GM21717 (cell line): ENCODE measurements at regions not wholly inside any gene's neighbourhood (a gene's known extent, or its start where the extent isn't known, plus 50 kb on each side); places are given as distances from the start of the nearest gene placed in this dataset.
A peak's percentile ranks its signal among the peaks of the same experiment; 100 is the strongest.

Experiments used
- ATAC-seq: cut with Tn5 transposase; IDR thresholded peaks from one replicate; pipeline ENCODE4 v1.9.1; 2021; ENCODE audit warnings: mild to moderate bottlenecking, moderate library complexity; ENCODE audit not compliant: unreplicated experiment

- no peak for ATAC-seq
Measured at GRCh38 chr4:130131536-130131935, 1035.6 kb downstream of the C4orf33 start.

- no peak for ATAC-seq
Measured at GRCh38 chr4:130141651-130142050, 1045.7 kb downstream of the C4orf33 start.

- ATAC-seq = no peak
Measured at GRCh38 chr4:130143656-130144055, 1047.7 kb downstream of the C4orf33 start.

- ATAC-seq = no peak
Measured at GRCh38 chr4:130146773-130147172, 1050.8 kb downstream of the C4orf33 start.

GRCh38 chr4:130147641-130148040 lies 1051.7 kb downstream of the C4orf33 start:
- ATAC-seq = no peak

- ATAC-seq = no peak
Measured at GRCh38 chr4:130154901-130155300, 1058.9 kb downstream of the C4orf33 start.

- no peak for ATAC-seq
Measured at GRCh38 chr4:130163701-130164100, 1067.7 kb downstream of the C4orf33 start.

- no peak for ATAC-seq
Measured at GRCh38 chr4:130165381-130165780, 1069.4 kb downstream of the C4orf33 start.

- no peak for ATAC-seq
Measured at GRCh38 chr4:130172156-130172555, 1076.2 kb downstream of the C4orf33 start.

GRCh38 chr4:130178106-130178505 lies 1082.2 kb downstream of the C4orf33 start:
- no peak for ATAC-seq

GRCh38 chr4:130183096-130183495 lies 1087.1 kb downstream of the C4orf33 start:
- no peak for ATAC-seq

- ATAC-seq = no peak
Measured at GRCh38 chr4:130183766-130184165, 1087.8 kb downstream of the C4orf33 start.

GRCh38 chr4:130185123-130185522 lies 1089.2 kb downstream of the C4orf33 start:
- no peak for ATAC-seq

- ATAC-seq = no peak
Measured at GRCh38 chr4:130186931-130187330, 1091.0 kb downstream of the C4orf33 start.

GRCh38 chr4:130187587-130187986 lies 1091.6 kb downstream of the C4orf33 start:
- no peak for ATAC-seq

GRCh38 chr4:130192787-130193186 lies 1096.8 kb downstream of the C4orf33 start:
- ATAC-seq = no peak

- no peak for ATAC-seq
Measured at GRCh38 chr4:130197946-130198345, 1102.0 kb downstream of the C4orf33 start.

- ATAC-seq = no peak
Measured at GRCh38 chr4:130203571-130203970, 1107.6 kb downstream of the C4orf33 start.

GRCh38 chr4:130210864-130211263 lies 1114.9 kb downstream of the C4orf33 start:
- ATAC-seq = no peak

- no peak for ATAC-seq
Measured at GRCh38 chr4:130214268-130214667, 1118.3 kb downstream of the C4orf33 start.

- peak; percentile 100 for ATAC-seq
Measured at GRCh38 chr4:130233377-130234047, 1137.6 kb downstream of the C4orf33 start.

- ATAC-seq = no peak
Measured at GRCh38 chr4:130238121-130238520, 1142.2 kb downstream of the C4orf33 start.

GRCh38 chr4:130249002-130249401 lies 1153.0 kb downstream of the C4orf33 start:
- ATAC-seq = no peak
